ENCODE measurements at regions not wholly inside any gene's neighbourhood (a gene's known extent, or its start where the extent isn't known, plus 50 kb on each side); places are given as distances from the start of the nearest gene placed in this dataset.

GRCh38 chr9:88722753-88723152, 187.8 kb downstream of the NXNL2 start (continued):
- TF ChIP-seq ZNF532 (CRISPR knock-in tag; IDR thresholded peaks at IDR 0.05; ENCODE audit: borderline replicate concordance) (no peak), ZNF263 (CRISPR knock-in tag; IDR thresholded peaks at IDR 0.05; ENCODE audit: low read depth) (no peak)

- Mint-ChIP-seq H3K9me3 (peaks cover 5% of the 10 kb centered on the region), H3K36me3 (no peaks in the 10 kb centered on the region), H3K4me3 (no peak overlapping the region), H3K4me1 (peaks cover 26% of the 10 kb centered on the region), H3K27me3 (ENCODE audit: low read depth) (no peaks in the 10 kb centered on the region), H3K27ac (no peak overlapping the region)
- POLR2A ChIA-PET, result no interaction called here
- CTCF ChIA-PET, result no interaction called here
- ATAC-seq, result no peak
- DNase-seq (ENCODE audit: low spot score), result no peak
- TF ChIP-seq, protein P1, sequence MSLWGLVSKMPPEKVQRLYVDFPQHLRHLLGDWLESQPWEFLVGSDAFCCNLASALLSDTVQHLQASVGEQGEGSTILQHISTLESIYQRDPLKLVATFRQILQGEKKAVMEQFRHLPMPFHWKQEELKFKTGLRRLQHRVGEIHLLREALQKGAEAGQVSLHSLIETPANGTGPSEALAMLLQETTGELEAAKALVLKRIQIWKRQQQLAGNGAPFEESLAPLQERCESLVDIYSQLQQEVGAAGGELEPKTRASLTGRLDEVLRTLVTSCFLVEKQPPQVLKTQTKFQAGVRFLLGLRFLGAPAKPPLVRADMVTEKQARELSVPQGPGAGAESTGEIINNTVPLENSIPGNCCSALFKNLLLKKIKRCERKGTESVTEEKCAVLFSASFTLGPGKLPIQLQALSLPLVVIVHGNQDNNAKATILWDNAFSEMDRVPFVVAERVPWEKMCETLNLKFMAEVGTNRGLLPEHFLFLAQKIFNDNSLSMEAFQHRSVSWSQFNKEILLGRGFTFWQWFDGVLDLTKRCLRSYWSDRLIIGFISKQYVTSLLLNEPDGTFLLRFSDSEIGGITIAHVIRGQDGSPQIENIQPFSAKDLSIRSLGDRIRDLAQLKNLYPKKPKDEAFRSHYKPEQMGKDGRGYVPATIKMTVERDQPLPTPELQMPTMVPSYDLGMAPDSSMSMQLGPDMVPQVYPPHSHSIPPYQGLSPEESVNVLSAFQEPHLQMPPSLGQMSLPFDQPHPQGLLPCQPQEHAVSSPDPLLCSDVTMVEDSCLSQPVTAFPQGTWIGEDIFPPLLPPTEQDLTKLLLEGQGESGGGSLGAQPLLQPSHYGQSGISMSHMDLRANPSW (CRISPR knock-in tag; conservative IDR thresholded peaks at IDR 0.05; ENCODE audit: low read depth), result no peak
- TF ChIP-seq CREB1 (CRISPR knock-in tag; IDR thresholded peaks at IDR 0.05) (no peak), SMAD3 (CRISPR knock-in tag; IDR thresholded peaks at IDR 0.05; ENCODE audit: borderline replicate concordance) (no peak), JAZF1 (CRISPR knock-in tag; IDR thresholded peaks at IDR 0.05) (no peak)
Measured at GRCh38 chr9:88723751-88724150, 188.8 kb downstream of the NXNL2 start.

DNA sequence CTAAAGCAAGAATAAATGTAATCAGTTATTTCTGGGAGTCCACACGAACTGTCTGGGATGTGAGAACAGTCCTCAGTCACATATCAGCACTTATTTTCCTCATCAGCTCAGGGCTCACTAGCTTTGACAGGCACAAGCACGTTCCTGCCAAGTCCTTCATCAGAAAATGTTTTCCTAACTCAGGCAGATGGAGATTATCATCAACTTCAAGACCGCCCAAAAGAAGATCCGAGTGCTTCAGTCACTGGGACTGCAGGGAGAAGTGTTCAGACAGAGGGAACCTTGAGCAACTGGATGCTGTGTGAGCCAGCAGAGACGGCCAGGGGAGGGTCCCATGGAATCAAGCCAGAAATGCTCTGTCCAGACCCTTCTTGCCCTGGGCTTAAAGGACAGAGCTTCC, 189.4 kb downstream of the NXNL2 start:
- Mint-ChIP-seq H3K27ac (no peak overlapping the region; the same call in 1 of the 2 replicates), H3K4me1 (peaks cover 26% of the 10 kb centered on the region), H3K9me3 (peaks cover 5% of the 10 kb centered on the region), H3K36me3 (no peaks in the 10 kb centered on the region), H3K27me3 (ENCODE audit: low read depth) (no peaks in the 10 kb centered on the region), H3K4me3 (no peak overlapping the region)
- DNase-seq (ENCODE audit: low spot score) (no peak), ATAC-seq (no peak)
- CTCF ChIA-PET, result no interaction called here
- POLR2A ChIA-PET, result no interaction called here
- TF ChIP-seq IRF2 (CRISPR knock-in tag; IDR thresholded peaks at IDR 0.05; ENCODE audit: borderline replicate concordance, low read depth) (no peak), TP53 (CRISPR knock-in tag; IDR thresholded peaks at IDR 0.05) (no peak), GRHL2 (CRISPR knock-in tag; IDR thresholded peaks at IDR 0.05; ENCODE audit: insufficient replicate concordance, severe bottlenecking) (no peak), SMAD4 (CRISPR knock-in tag; IDR thresholded peaks at IDR 0.05) (no peak), MLX (CRISPR knock-in tag; IDR thresholded peaks at IDR 0.05) (no peak), NR2C2 (CRISPR knock-in tag; IDR thresholded peaks at IDR 0.05) (no peak), MXD4 (CRISPR knock-in tag; IDR thresholded peaks at IDR 0.05; ENCODE audit: borderline replicate concordance) (no peak), NR3C1 (CRISPR knock-in tag; conservative IDR thresholded peaks at IDR 0.05; ENCODE audit: low read depth) (no peak), ZNF263 (CRISPR knock-in tag; IDR thresholded peaks at IDR 0.05; ENCODE audit: low read depth) (no peak), NFATC4 (CRISPR knock-in tag; IDR thresholded peaks at IDR 0.05) (no peak)
- TF ChIP-seq, protein P2, sequence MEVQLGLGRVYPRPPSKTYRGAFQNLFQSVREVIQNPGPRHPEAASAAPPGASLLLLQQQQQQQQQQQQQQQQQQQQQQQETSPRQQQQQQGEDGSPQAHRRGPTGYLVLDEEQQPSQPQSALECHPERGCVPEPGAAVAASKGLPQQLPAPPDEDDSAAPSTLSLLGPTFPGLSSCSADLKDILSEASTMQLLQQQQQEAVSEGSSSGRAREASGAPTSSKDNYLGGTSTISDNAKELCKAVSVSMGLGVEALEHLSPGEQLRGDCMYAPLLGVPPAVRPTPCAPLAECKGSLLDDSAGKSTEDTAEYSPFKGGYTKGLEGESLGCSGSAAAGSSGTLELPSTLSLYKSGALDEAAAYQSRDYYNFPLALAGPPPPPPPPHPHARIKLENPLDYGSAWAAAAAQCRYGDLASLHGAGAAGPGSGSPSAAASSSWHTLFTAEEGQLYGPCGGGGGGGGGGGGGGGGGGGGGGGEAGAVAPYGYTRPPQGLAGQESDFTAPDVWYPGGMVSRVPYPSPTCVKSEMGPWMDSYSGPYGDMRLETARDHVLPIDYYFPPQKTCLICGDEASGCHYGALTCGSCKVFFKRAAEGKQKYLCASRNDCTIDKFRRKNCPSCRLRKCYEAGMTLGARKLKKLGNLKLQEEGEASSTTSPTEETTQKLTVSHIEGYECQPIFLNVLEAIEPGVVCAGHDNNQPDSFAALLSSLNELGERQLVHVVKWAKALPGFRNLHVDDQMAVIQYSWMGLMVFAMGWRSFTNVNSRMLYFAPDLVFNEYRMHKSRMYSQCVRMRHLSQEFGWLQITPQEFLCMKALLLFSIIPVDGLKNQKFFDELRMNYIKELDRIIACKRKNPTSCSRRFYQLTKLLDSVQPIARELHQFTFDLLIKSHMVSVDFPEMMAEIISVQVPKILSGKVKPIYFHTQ (CRISPR knock-in tag; IDR thresholded peaks at IDR 0.05), result no peak

Measured in WTC11 (cell line).